NCI-H146 treated with DMSO at 0.1 percent for 48 hours (cell line): ENCODE measurements at regions not wholly inside any gene's neighbourhood (a gene's known extent, or its start where the extent isn't known, plus 50 kb on each side); places are given as distances from the start of the nearest gene placed in this dataset.

Experiments used
- DNase-seq: peaks from one replicate; lab custom pipeline; 2025; ENCODE audit not compliant: unreplicated experiment; lab: John Stamatoyannopoulos, UW

DNA sequence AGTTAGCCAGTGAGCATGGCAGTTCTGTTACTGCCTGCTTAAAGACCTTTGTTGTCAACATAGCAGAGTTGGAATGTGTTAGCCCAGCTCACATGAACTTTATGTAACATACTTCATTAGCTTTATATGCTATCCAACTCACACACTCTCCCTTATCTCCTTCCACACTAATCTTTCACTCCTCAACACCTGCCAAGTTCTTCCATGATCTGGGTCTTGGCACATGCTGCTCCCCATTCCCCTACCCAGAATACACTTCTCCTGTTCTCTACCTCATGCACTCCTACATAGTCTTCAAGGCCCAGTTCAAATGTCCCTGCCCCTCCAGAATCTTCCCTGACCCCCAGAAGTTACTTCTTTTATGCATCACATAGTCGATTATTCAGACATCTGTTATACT lies 179.3 kb downstream of the KATNAL1 start:
- DNase-seq, result no peak

DNA sequence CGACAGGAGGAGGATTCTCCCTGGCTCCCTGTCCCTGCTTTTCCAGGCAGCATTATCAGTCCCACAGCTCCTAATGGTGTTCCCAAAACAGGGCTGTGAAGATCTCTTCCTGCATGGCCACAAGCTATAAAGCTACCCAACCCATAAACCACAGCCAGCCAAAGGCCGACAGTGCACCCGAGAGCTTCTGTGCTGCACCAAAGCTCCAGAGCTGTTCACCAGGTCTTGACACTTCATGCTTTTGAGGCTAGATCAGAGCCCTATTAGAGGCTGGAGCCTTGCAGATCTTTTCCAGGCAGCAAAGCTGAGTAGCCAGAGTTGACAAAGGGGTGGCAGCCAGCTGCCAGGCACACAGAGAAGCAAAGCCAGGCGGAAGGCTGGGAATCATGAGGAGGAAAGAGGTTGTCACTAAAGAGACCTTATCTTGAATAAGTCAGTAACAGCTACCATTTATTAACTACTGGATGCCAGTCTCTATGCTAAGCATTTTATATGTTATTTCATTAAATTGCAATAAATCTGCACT lies 180.4 kb downstream of the KATNAL1 start:
- DNase-seq, result no peak

DNA sequence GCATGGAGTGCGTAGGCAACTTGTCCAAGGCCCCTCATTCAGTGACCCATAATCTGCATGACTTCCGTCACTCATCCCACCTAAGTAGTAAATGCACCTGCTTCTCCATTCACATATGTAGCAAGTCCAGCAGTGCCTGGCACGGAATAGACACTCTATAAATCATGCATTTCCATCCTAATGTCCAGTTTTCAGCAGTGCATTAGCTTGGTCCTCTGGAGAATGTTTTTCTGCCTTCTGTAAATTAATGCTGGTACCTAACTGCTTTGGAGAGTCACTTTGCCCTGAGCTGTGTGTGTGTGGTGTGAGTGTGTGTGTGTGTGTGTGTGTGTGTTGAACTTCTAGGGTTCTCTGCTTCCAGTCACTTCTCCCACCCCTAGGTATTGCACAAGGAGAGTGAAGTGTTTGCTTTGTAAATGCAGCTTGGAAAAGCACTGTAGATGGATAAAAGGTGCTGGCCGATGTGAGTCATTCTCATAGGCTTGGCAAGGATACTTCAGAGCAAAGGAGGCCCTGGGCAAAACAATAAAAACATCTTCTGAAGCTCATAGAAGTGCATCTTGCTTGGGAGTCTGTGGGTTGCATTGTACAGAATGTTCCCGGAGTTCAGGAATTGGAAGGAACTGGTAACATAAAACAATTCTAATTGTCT lies 181.8 kb downstream of the KATNAL1 start:
- no peak for DNase-seq

DNA sequence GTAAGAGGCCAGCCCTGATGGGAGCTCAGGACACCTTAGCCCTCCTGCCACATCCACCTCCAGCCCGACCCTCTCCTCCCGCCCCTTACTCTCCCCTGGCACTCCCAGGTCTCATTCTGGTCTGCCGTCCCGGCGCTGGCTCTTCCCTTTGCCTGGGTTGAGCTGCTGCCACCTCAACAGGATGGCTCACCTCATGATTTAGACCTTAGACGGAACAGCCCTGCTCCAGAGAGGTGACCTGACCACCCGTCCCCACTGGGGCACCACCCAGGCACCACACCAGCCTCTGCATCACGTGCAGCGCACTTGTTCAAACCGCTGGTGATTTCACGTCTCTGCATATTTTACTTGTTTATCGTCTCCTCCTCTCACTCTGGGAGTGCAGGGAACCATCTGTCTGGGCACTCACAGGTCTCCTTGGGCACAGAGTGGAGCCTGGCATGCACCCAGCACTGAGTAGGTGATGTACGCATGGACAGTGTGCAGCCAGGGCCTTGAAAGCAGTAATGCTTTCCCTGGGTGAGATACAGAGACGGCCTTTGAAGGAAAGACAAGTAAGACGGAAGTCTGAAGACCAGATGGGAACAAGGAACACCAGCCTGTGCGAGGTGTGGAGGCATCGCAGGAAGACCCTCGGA lies 183.1 kb downstream of the KATNAL1 start:
- no peak for DNase-seq

DNA sequence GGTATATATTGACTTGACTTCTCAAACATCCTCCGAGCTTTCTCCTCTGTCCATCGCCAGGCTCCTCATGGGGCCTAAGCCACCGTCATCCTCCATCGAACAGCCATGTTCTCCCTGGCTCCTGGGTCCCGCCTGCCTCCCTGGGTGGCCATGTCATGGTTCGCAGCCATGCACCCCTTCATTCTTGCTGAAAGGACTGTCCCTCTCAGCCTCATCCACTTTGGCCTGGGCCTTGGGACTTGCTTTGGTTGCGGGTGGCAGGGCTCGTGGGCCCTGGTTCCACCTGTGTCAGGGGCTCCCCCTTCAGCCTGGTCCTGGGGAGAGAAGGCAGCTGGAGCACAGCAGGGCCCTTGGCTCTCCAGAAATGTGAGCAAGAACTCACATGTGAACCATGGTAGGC lies 183.8 kb downstream of the KATNAL1 start:
- DNase-seq, result no peak

DNA sequence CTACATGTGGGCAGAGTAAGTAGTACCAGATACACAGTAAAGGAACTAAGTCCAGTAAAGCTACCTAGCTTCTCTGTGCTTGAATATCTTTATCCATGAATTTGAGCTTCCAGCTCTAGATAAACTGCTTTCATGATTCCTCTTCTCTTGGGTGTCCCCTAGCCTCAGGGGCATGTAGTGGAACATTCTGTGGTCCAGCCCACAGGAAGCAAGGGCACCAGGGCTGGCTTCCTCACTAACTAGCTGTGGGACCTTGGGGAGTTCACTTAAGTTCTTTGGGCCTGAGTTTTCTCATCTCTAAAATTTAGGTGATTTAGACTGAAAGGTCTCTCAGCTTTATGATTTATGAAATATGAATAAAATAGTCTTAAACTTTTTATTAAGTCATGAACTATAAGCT lies 185.7 kb downstream of the KATNAL1 start:
- no peak for DNase-seq

DNA sequence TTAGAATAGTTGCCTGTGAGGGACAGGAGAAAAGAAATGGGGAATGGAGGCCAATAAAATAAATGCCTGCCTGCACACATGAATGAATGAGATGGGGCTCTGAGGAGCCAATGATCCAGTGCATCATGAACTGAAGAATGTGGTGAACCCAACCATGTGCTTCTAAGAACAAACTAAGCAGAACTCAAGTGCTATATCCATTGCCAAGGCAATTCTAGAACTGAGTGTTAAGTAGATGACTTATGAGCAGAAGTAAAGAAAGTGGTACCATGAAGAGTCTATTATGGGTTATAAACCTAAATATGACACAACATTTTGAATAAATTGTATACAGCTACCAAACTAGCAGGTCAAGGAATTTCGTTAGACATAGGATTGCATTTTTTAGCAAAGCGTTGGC lies 186.1 kb downstream of the KATNAL1 start:
- DNase-seq, result no peak

DNA sequence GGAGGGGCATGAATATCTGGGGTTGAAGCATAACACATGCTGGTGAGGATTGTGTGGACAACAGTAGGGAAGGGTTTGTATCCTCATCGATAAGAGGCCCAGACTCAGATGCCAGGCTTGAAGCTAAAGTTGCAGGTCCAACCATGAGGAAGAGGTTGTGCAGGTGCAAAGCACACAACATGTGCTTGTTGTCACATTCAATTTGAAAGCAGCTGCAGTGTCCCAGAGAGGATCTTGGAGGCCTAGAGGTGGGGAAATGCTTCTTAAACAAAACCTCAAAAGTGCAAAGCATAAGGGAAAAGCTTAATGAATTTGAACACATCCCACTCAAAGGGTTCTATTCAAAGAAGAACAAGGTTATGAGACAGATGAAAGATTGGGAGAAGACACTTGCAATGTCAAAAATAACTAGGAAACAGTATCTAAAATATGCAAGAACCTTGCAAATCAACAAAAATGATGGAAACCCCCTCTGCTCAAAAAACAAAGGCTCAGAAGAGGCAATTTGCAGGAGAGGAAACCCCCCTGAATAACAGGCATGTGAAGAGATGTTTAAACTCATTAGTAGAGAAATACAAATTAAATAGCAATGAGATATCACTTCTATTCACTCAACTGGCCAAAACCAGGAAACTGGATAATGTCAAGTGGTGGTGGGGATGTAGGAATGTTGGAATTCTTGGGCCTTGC lies 187.1 kb downstream of the KATNAL1 start:
- no peak for DNase-seq

DNA sequence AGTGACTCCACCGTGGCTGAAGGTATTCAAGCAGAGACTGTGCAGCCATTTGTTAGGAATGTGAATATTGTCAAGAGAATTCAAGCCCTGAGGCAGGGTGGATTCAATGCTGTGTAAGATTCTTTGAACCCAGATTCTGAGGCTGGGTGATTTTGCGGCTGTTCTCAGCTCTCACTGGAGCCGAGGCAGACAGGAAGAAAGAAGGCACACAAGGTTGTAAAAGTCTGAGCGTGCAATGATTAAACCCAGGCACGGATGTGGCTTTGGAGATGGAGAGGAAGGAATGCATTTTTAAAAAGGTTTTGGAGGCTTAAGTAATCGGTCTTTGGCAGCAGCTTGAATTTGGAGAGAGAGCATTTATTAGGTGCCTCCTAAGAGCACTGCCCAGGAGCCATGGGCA lies 187.9 kb downstream of the KATNAL1 start:
- DNase-seq, result no peak

DNA sequence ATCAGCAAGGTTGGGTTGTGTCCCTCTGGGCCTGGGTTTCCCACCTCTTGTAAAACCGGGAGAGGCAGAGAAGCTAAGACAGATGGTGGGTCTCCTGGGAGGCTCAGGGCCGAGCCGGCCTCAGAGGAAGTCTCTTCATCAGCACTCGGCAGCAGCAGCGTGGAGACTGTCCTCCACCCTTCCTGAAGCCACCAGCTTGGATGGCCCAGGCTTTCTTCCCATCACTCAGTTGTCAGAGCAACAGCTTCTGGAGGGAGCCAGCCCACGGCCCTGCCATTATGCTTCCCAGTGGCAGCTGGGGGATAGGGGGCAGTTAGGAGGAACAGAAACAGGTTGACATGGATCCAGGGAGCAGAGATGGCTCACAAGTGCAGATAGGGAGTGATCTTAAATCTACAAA lies 191.0 kb downstream of the KATNAL1 start:
- no peak for DNase-seq

DNA sequence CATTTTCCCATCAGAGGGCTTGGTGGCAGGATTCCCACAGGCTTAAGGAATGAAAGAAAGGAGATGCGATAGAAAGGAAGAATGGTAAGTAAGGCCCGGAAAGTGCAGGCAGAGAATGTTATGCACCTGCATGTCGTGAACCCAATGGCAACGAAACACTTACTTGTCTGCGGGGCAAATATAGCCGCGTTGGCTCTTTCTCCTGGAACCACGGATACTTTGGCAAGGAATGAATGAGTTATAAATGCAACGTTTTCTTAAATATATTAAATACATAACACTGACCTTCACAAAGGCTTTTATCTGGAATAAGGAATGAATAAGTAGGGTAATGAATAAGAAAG lies 192.1 kb downstream of the KATNAL1 start:
- DNase-seq, result no peak

DNA sequence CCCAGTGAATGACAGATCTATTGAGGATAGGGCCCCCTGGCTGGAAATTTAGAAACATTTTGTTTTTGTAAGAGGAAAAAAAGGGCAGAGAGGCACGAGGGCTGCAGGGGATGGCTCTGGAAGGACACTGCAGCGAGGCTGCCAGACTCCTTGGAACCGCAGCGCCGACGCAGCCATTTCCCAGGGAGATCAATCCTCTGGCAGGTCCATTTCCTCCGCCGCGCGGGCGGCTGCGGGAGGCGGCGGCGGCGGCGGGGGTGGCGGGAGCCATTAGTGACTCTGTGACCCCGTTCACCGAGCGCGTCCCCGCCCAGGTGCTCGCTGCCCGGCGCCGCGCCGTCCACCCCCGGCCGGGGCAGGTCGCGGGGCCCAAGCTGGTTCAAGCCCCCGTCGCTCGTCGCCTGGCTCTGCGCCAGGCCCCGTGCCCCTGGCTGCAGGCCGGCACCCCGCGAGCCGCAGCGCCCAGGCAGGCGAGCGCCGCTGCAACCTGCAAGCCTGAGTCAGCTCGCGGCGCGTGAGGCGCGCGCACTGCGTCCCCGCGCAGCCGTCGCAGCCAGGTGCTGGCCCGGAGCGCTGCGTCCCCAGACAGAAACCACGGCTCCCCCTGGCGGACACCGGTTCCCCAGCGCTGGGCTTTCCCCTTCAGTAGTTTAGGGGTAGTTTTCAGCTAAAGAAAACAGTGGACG lies 192.6 kb downstream of the KATNAL1 start:
- DNase-seq, result peak; percentile 68

DNA sequence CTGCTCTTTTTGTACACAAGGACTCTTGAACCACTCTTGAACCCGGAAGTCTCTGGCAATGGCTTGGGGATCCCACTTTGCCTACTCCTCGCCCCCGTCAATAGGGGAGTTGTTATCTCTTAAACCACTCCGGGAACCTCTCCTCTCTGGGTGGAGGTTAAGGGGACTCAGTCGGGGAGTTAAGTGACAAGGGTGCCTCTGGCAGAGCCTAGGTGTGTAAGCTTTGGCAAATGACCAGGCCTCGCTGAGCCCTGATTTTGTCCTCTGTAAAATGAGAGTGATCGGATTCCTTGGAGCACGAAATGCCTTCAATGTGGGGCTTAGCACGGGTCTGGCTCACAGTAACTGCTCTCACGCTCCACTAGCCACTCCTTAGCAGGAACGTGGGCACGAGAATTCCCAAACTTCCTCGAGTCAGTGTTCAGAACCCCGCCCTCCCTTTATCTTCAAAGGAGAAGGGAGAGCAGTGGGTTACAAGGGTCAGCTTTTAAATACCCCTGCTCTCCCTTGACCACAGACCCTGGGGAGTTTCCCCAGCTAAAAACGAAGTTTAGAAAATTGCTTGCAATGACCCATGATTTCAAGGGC lies 193.3 kb downstream of the KATNAL1 start:
- no peak for DNase-seq

DNA sequence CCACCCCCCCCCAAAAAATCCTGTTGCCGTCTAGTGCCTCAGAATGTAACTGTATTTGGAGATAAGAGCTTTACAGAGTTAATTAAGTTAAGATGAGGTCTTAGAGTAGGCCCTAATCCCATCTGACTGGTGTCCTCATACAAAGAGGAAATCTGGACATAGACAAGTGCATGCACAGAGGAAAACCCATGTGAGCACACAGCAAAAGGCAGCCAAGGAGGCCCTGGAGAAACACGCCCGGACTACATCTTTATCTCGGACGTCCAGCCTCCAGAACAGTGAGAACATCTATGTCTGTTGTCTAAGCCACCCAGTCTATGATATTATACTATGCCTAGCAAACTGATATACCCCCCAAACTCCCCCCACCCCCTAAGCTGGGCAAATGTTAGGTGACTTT lies 193.8 kb downstream of the KATNAL1 start:
- no peak for DNase-seq

DNA sequence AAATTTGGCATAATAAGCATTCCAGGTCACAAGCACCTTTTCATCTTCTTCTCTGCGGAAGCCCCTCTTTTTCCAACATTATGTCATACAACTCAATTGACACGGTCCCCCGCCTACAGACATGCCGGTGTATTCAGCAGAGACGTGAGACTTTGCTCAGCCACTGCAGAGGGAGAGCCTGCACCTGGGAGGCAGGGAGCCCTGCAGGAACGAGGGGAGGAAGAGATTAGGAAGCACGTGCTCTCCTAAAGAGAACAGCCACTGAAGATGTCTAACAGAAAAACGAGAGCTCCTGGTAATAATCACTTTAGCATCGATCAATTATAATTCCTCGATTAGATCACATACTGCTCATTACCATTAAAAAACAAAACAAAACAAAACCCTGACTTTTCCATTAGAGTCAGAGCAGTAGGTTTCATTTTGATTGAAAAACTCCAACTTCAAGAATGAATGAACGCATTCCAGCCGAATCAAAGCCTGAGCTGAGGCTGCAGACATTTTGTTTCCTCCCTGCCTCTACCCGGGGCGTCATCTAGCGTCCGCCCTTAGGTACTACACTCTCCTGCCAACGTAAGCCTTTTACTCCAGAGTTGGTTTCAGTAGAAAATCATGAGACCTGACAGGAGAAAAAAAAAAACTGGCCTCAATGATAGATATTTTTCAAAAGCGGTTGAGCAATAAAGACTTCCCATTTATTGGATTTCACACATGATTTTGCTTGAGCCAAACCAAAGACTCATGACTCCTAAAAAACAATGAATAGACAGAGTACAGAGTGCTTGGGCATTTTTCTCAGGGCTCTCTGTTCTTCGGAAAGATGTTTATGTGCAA lies 194.5 kb downstream of the KATNAL1 start:
- DNase-seq, result peak; percentile 66

DNA sequence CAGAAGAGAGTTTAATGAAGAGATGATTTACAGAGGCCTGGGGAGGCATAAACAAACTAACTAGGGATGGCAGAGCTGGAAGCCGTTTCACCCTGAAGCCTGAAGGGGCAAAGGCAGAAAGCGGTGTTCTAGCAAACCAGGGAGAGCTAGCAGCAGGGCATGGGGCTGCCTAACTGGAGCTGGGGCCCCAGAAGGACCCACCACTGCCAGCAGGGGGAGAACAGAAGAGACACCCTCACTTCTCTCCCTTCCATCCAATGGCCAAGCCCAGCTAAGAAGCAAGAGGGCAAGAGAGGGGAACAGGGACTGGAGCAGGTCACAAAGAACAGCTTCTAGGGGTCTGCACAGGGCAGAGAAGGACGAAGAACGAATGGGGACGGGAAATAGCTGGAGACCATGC lies 195.5 kb downstream of the KATNAL1 start:
- no peak for DNase-seq

DNA sequence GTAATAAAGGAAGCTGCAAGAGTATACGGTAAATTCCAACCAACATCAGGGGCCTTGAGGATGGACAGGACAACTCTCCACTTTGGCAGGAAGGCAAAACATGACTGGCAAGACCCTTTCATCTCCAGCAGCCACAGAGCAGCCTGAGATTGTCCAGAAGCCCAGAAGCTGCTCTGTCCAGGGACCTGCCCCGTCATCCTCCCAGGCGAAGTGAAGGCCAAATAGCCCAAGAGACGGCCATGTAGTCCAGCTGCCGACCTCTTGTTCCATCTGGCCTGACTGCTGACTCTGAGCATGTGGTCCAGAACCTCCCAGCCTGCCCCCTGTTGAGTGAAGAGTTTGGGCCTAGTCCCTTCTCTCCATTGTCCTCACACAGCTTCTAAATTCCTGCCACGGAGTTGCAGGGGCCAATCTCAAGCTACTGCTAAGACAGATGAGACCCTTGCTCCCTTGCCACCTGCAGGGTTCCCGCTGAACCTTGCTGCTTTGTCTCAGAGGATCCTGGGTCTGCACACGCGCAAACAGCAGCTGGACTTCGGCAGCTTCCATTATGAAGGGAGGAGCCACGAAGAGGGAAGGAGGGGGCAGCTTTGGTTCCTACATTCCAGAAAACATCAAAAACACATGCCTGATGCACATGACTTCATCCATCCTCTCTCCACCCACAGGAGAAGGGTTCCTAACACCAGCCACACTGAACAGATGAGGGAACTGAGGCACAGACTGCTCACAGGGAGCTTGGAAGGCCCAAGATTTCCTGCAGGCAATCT lies 196.9 kb downstream of the KATNAL1 start:
- no peak for DNase-seq

DNA sequence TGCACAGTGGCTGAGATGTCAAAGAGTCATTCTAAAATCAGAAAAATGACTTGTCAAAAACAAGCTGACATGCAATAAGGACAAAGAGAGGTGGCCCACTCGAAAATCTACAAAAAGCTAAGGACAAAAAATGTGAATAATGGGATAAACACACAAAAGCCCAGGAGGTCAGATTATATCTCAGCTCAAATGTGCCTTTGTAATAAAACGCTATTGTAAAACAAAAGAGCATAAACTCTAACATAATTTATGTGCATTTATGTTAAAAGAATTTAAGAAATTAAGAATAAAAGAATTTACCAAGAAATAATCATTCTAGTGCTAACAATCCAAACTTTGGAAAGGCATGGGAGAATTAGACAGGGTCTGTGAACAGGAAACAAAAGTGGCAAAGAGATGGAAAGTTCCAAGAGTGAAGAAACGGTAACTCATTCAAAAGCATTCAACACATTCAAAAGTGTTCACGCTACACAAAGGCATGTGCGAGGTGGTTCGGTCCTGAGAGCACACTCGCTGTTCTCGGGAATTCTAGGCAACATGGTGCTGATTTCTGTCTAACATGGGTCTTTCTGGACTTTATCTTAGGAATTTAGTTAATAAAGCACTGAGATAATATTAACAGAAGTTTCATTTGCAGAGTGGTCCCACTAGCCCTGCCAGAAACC lies 197.7 kb downstream of the KATNAL1 start:
- DNase-seq, result no peak

DNA sequence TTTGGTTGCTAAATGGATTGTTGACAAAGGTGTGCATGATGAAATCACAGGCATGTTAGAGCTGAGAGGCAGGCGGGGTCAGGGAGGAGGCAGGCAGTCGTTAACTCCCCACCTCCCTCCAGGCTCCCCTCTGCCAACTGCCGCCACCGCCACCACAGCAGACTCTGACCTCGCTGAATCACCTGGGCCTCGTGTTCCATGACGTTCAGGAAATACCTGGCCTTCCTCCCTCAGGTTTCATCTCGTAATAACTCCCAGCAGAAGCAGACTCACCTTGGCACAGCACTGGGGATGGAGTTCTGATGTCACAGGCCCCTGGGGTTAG lies 198.5 kb downstream of the KATNAL1 start:
- DNase-seq, result peak; percentile 92
